Neural progenitor cell (in vitro differentiated cells): ENCODE measurements at regions not wholly inside any gene's neighbourhood (a gene's known extent, or its start where the extent isn't known, plus 50 kb on each side); places are given as distances from the start of the nearest gene placed in this dataset.
A peak's percentile ranks its signal among the peaks of the same experiment; 100 is the strongest.

ENCODE experiments used
- DNase-seq: peaks from one replicate; pipeline ENCODE4 v3.0.0-alpha.2; 2016; ENCODE audit warnings: low spot score
- H2AFZ ChIP-seq: fragments of 200-600 bp; sonication (generic); replicated peaks from 2 replicates; pipeline ENCODE4 v1.6.1; 2016; ENCODE audit warnings: antibody characterized with exemption
- H3F3A ChIP-seq: fragments of 200-600 bp; sonication (generic); 2 replicates; pipeline ENCODE4 v1.6.1; 2016; ENCODE audit warnings: antibody characterized with exemption, low read depth
- H3K27ac ChIP-seq: fragments of 200-600 bp; sonication (generic); 2 replicates; pipeline ENCODE4 v1.5.1; 2016; ENCODE audit warnings: mild to moderate bottlenecking
- H3K27me3 ChIP-seq: fragments of 200-600 bp; sonication (generic); 2 replicates; pipeline ENCODE4 v1.6.1; 2016; ENCODE audit warnings: mild to moderate bottlenecking, moderate library complexity
- H3K36me3 ChIP-seq: fragments of 200-600 bp; sonication (generic); 2 replicates; pipeline ENCODE4 v1.5.1; 2016
- H3K4me1 ChIP-seq: fragments of 200-600 bp; sonication (generic); 2 replicates; pipeline ENCODE4 v1.6.1; 2016; ENCODE audit warnings: mixed run types
- H3K4me2 ChIP-seq: fragments of 200-600 bp; sonication (generic); 2 replicates; pipeline ENCODE4 v1.6.1; 2016
- H3K4me3 ChIP-seq: fragments of 200-600 bp; sonication (generic); 2 replicates; pipeline ENCODE4 v1.5.1; 2016
- H3K79me2 ChIP-seq: fragments of 200-600 bp; sonication (generic); 2 replicates; pipeline ENCODE4 v1.6.1; 2016; ENCODE audit warnings: low read depth
- H3K9ac ChIP-seq: fragments of 200-600 bp; sonication (generic); 2 replicates; pipeline ENCODE4 v1.6.1; 2016
- H3K9me3 ChIP-seq: fragments of 200-600 bp; sonication (generic); 2 replicates; pipeline ENCODE4 v1.5.1; 2016; ENCODE audit warnings: low read depth
- H4K20me1 ChIP-seq: fragments of 200-600 bp; sonication (generic); 2 replicates; pipeline ENCODE4 v1.6.1; 2016; ENCODE audit warnings: low read depth
- H3K27ac Mint-ChIP-seq: 3 replicates; pipeline ENCODE4 v1.8.0; 2021; ENCODE audit warnings: mixed read lengths
- H3K27me3 Mint-ChIP-seq: 2 replicates; pipeline ENCODE4 v1.8.0; 2022; ENCODE audit warnings: low read depth, mild to moderate bottlenecking, inconsistent platforms, moderate library complexity, mixed read lengths; ENCODE audit not compliant: insufficient read depth
- H3K36me3 Mint-ChIP-seq: 3 replicates; pipeline ENCODE4 v1.8.0; 2021; ENCODE audit warnings: mixed read lengths
- H3K4me1 Mint-ChIP-seq: 3 replicates; pipeline ENCODE4 v1.8.0; 2021; ENCODE audit warnings: mixed read lengths
- H3K4me3 Mint-ChIP-seq: 3 replicates; pipeline ENCODE4 v1.8.0; 2021; ENCODE audit warnings: mild to moderate bottlenecking, moderate library complexity, mixed read lengths
- H3K9me3 Mint-ChIP-seq: 3 replicates; pipeline ENCODE4 v1.8.0; 2020; ENCODE audit warnings: mixed read lengths
- CTCF ChIP-seq: fragments of 200-600 bp; sonication (generic); IDR thresholded peaks from 2 replicates; pipeline ENCODE4 v1.5.1; 2017; ENCODE audit warnings: antibody characterized with exemption, mild to moderate bottlenecking
- EZH2 ChIP-seq: fragments of 200-600 bp; sonication (generic); IDR thresholded peaks from 2 replicates; pipeline ENCODE4 v1.6.1; 2017; ENCODE audit warnings: antibody characterized with exemption, mild to moderate bottlenecking, moderate library complexity
- EZH2phosphoT487 ChIP-seq: fragments of 200-600 bp; sonication (generic); IDR thresholded peaks from 2 replicates; pipeline ENCODE4 v1.6.1; 2017; ENCODE audit warnings: antibody characterized with exemption

GRCh38 chr9:115397591-115398312 is 279.8 kb upstream of the TNC start:
- H3K36me3 ChIP-seq, result no peaks in the 10 kb centered on the region
- no peak overlapping the region for H3K4me3 ChIP-seq
- H4K20me1 ChIP-seq, result no peaks in the 10 kb centered on the region
- H3K4me2 ChIP-seq, result no peak overlapping the region
- no peak overlapping the region for H3K4me3 Mint-ChIP-seq
- H3K27ac Mint-ChIP-seq, result no peak overlapping the region
- DNase-seq, result peak; percentile 3
- peaks cover 7% of the 10 kb centered on the region for H3K4me1 ChIP-seq
- no peaks in the 10 kb centered on the region for H3K9me3 Mint-ChIP-seq
- H3K9me3 ChIP-seq, result no peaks in the 10 kb centered on the region
- H3K27me3 Mint-ChIP-seq, result no peaks in the 10 kb centered on the region
- H3K79me2 ChIP-seq, result no peaks in the 10 kb centered on the region
- no peak overlapping the region for H2AFZ ChIP-seq
- TF ChIP-seq EZH2phosphoT487 (no peak), EZH2 (no peak), CTCF (no peak)
- H3K27me3 ChIP-seq, result no peaks in the 10 kb centered on the region
- no peaks in the 10 kb centered on the region for H3K36me3 Mint-ChIP-seq
- H3K27ac ChIP-seq, result no peak overlapping the region
- no peaks in the 10 kb centered on the region for H3F3A ChIP-seq
- H3K4me1 Mint-ChIP-seq, result peaks cover 6% of the 10 kb centered on the region
- no peak overlapping the region for H3K9ac ChIP-seq

DNA sequence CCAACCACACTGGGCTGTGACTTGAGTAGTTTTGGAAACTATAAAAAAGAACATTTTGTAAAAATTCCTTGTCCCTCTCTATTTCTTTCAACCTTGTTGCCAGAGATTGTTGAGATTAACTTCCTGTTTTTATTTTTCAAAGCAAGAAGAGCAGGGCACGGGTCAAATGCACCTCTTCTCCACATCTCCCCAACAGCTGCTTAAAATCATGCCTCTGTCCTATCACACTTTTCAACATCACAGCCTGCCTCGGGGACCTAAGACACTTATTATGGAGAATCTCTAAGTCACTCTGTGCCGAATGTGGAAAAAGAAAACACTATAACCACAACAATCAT is 280.3 kb upstream of the TNC start:
- H3K9ac ChIP-seq, result no peak overlapping the region

DNA sequence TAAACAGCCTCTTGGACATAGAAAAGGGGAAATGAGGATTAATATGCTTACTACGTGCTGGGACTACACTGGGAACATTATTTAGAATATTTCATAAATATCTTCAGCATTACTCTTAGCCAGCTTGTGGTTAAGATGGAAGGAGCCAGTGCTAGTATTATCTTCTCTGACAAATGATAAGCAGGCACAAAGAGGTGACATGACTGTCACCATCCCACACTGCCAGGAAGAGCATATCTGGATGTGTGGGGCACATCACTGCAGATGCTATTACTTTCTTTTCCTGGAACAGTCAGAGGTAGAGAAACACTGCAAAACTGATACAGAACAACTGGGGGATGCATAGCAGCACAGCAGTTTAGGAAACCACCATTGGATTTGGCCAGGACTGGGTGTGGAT is 281.0 kb upstream of the TNC start:
- Histone ChIP-seq H3K27me3 (no peaks in the 10 kb centered on the region), H3K4me2 (no peak overlapping the region), H3K9me3 (no peaks in the 10 kb centered on the region), H3K27ac (no peak overlapping the region), H3K79me2 (no peaks in the 10 kb centered on the region), H3K36me3 (no peaks in the 10 kb centered on the region), H3K9ac (no peak overlapping the region), H3K4me1 (peaks cover 7% of the 10 kb centered on the region), H3F3A (no peaks in the 10 kb centered on the region), H2AFZ (no peak overlapping the region), H4K20me1 (no peaks in the 10 kb centered on the region), H3K4me3 (no peak overlapping the region)
- Mint-ChIP-seq H3K36me3 (no peaks in the 10 kb centered on the region), H3K4me3 (no peak overlapping the region), H3K9me3 (peaks cover 3% of the 10 kb centered on the region), H3K4me1 (peaks cover 6% of the 10 kb centered on the region), H3K27ac (no peak overlapping the region), H3K27me3 (no peaks in the 10 kb centered on the region)
- DNase-seq, result no peak
- TF ChIP-seq CTCF, result no peak
- no peak for TF ChIP-seq EZH2phosphoT487
- no peak for TF ChIP-seq EZH2

More for the DNA sequence above, 280.3 kb upstream of the TNC start:
- Mint-ChIP-seq H3K27ac (no peak overlapping the region), H3K4me3 (no peak overlapping the region), H3K36me3 (no peaks in the 10 kb centered on the region), H3K9me3 (peaks cover 3% of the 10 kb centered on the region), H3K27me3 (no peaks in the 10 kb centered on the region), H3K4me1 (peaks cover 6% of the 10 kb centered on the region)
- no peaks in the 10 kb centered on the region for H3K36me3 ChIP-seq
- no peaks in the 10 kb centered on the region for H3K9me3 ChIP-seq
- no peak overlapping the region for H2AFZ ChIP-seq
- no peak overlapping the region for H3K4me2 ChIP-seq
- H3K4me3 ChIP-seq, result no peak overlapping the region
- DNase-seq, result no peak
- H3K27me3 ChIP-seq, result no peaks in the 10 kb centered on the region
- no peaks in the 10 kb centered on the region for H3F3A ChIP-seq
- no peak for TF ChIP-seq EZH2
- TF ChIP-seq EZH2phosphoT487, result no peak
- TF ChIP-seq CTCF, result no peak
- peaks cover 7% of the 10 kb centered on the region for H3K4me1 ChIP-seq
- H3K27ac ChIP-seq, result no peak overlapping the region
- H4K20me1 ChIP-seq, result no peaks in the 10 kb centered on the region
- no peaks in the 10 kb centered on the region for H3K79me2 ChIP-seq
